IMR-90 (cell line): ENCODE measurements at regions not wholly inside any gene's neighbourhood (a gene's known extent, or its start where the extent isn't known, plus 50 kb on each side); places are given as distances from the start of the nearest gene placed in this dataset.

Experiments
- CHD1 ChIP-seq: IDR thresholded peaks from 2 replicates; pipeline ENCODE4 v1.6.1; 2012; ENCODE audit warnings: low read depth, low read length, improper control_type of control experiment
- FOS ChIP-seq: fragments of 150-350 bp; IDR thresholded peaks from 2 replicates; pipeline ENCODE4 v1.6.1; 2016; ENCODE audit warnings: low read depth, low read length
- MAFK ChIP-seq: IDR thresholded peaks from 2 replicates; pipeline ENCODE4 v1.6.1; 2012; ENCODE audit warnings: low read depth, low read length, improper control_type of control experiment
- MAZ ChIP-seq: IDR thresholded peaks from 2 replicates; pipeline ENCODE4 v1.6.1; 2012; ENCODE audit warnings: low read depth, mild to moderate bottlenecking, low read length, improper control_type of control experiment, moderate library complexity, borderline replicate concordance
- MXI1 ChIP-seq: IDR thresholded peaks from 2 replicates; pipeline ENCODE4 v1.6.1; 2012; ENCODE audit warnings: low read depth, mild to moderate bottlenecking, low read length, moderate library complexity, borderline replicate concordance
- POLR2A ChIP-seq: IDR thresholded peaks from 2 replicates; pipeline ENCODE4 v1.6.1; 2012; ENCODE audit warnings: mild to moderate bottlenecking, low read depth, low read length
- RAD21 ChIP-seq: IDR thresholded peaks from 2 replicates; pipeline ENCODE4 v1.6.1; 2012; ENCODE audit warnings: low read length, improper control_type of control experiment
- RFX5 ChIP-seq: IDR thresholded peaks from 2 replicates; pipeline ENCODE4 v1.8.0; 2012; ENCODE audit warnings: low read depth, mild to moderate bottlenecking, low read length, moderate library complexity
- TF ChIP-seq, protein P1 (sequence below): conservative IDR thresholded peaks from 2 replicates; pipeline ENCODE4 v1.5.1; 2012; ENCODE audit warnings: mild to moderate bottlenecking, low read depth, low read length, improper control_type of control experiment
- TF ChIP-seq, protein P2 (sequence below): fragments of 150-350 bp; IDR thresholded peaks from 2 replicates; pipeline ENCODE4 v1.6.1; 2017; ENCODE audit warnings: mild to moderate bottlenecking, antibody characterized with exemption, low read length, low read depth
- TF ChIP-seq, protein P3 (sequence below): fragments of 150-350 bp; IDR thresholded peaks from 2 replicates; pipeline ENCODE4 v1.6.1; 2016; ENCODE audit warnings: low read depth, mild to moderate bottlenecking, low read length, moderate library complexity, borderline replicate concordance

DNA sequence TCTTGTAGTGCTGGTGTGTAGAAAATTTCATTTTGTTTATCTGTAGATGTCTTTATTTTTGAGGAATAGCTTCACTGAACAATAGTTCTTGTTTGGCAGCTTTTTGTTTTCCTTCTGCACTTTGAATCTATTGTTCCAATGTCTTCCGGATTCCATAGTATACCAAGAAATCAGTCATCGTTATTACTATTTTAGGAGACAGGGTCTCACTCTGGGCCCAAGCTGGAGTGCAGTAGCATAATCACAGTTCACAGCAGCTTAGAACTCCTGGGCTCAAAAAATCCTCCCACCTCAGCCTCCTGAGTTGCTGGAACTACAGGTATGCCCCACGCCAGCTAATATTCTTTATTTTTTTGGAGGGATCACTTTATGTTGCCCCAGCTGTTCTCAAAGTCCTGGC is 67.7 kb upstream of the RGS2 start:
- TF ChIP-seq, protein P1, sequence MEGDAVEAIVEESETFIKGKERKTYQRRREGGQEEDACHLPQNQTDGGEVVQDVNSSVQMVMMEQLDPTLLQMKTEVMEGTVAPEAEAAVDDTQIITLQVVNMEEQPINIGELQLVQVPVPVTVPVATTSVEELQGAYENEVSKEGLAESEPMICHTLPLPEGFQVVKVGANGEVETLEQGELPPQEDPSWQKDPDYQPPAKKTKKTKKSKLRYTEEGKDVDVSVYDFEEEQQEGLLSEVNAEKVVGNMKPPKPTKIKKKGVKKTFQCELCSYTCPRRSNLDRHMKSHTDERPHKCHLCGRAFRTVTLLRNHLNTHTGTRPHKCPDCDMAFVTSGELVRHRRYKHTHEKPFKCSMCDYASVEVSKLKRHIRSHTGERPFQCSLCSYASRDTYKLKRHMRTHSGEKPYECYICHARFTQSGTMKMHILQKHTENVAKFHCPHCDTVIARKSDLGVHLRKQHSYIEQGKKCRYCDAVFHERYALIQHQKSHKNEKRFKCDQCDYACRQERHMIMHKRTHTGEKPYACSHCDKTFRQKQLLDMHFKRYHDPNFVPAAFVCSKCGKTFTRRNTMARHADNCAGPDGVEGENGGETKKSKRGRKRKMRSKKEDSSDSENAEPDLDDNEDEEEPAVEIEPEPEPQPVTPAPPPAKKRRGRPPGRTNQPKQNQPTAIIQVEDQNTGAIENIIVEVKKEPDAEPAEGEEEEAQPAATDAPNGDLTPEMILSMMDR: no peak
- TF ChIP-seq MXI1 (no peak), POLR2A (no peak), MAFK (no peak), CHD1 (no peak), RFX5 (no peak), FOS (no peak), RAD21 (no peak), MAZ (no peak)
- TF ChIP-seq, protein P2, sequence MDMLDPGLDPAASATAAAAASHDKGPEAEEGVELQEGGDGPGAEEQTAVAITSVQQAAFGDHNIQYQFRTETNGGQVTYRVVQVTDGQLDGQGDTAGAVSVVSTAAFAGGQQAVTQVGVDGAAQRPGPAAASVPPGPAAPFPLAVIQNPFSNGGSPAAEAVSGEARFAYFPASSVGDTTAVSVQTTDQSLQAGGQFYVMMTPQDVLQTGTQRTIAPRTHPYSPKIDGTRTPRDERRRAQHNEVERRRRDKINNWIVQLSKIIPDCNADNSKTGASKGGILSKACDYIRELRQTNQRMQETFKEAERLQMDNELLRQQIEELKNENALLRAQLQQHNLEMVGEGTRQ: no peak
- TF ChIP-seq, protein P3, sequence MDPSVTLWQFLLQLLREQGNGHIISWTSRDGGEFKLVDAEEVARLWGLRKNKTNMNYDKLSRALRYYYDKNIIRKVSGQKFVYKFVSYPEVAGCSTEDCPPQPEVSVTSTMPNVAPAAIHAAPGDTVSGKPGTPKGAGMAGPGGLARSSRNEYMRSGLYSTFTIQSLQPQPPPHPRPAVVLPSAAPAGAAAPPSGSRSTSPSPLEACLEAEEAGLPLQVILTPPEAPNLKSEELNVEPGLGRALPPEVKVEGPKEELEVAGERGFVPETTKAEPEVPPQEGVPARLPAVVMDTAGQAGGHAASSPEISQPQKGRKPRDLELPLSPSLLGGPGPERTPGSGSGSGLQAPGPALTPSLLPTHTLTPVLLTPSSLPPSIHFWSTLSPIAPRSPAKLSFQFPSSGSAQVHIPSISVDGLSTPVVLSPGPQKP: no peak
